Colonic mucosa (tissue), 4 donors: ENCODE measurements at regions not wholly inside any gene's neighbourhood (a gene's known extent, or its start where the extent isn't known, plus 50 kb on each side); places are given as distances from the start of the nearest gene placed in this dataset.
"Not testable (repeated sequence)": the region's sequence is repeated elsewhere in the genome, so short reads cannot be mapped to it uniquely, and the experiment has no call there.

Source experiments
- DNase-seq: peaks from one replicate; pipeline ENCODE4 v3.0.0-alpha.2; 2020
- H3K27ac ChIP-seq: fragments of 200-600 bp; one replicate; pipeline ENCODE4 v1.8.0; 2021
- H3K27me3 ChIP-seq: fragments of 200-600 bp; one replicate; pipeline ENCODE4 v1.8.0; 2021
- H3K36me3 ChIP-seq: fragments of 200-600 bp; one replicate; pipeline ENCODE4 v1.8.0; 2021
- H3K4me1 ChIP-seq: fragments of 200-600 bp; one replicate; pipeline ENCODE4 v1.8.0; 2021; ENCODE audit warnings: mild to moderate bottlenecking
- H3K4me3 ChIP-seq: fragments of 200-600 bp; one replicate; pipeline ENCODE4 v1.8.0; 2021
- H3K9ac ChIP-seq, 2 donors: one replicate each; pipeline ENCODE4 v1.7.0; 2013; ENCODE audit warnings: control low read depth in 2 of 2, low read depth in 2 of 2, low read length in 2 of 2
- H3K9me3 ChIP-seq: fragments of 200-600 bp; one replicate; pipeline ENCODE4 v1.8.0; 2021
- intact Hi-C: fragments of 100-400 bp; cut with DNase I; formaldehyde crosslinking; loops from one replicate; pipeline ENCODE4 v1.14.1; 2022
- TF ChIP-seq, protein P1 (sequence below): fragments of 200-600 bp; IDR thresholded peaks from one replicate; pipeline ENCODE4 v1.8.0; 2022; ENCODE audit warnings: antibody characterized with exemption, mild to moderate bottlenecking
- donor health status: healthy.
- donor health status: DM: no; HTN: no; CAD: no.
- donor health status: DM: no; HTN: no; CAD: no.

DNA sequence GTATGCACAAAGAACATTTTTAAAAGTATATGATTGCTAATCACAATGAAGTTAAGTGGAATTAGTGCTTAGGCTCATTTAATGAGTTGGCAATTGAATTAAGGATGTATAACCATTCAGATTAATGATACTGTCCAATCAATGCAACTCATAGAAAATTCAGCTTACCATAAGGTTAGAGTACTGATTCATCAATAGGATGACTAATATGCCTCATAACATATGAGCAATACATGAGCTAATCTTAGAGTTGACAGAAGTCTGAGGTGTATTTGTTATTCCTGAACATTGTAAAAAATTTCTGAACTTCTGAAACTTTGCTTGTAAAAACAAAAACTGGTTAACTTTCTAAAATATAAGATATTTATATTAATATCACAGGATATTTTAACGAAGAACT is 118.3 kb upstream of the NETO1 start:
- Histone ChIP-seq H3K4me3 (no peak overlapping the region), H3K36me3 (no peaks in the 10 kb centered on the region), H3K4me1 (no peaks in the 10 kb centered on the region), H3K9ac (no peak overlapping the region), H3K9me3 (no peaks in the 10 kb centered on the region), H3K27me3 (no peaks in the 10 kb centered on the region), H3K27ac (no peak overlapping the region)
- intact Hi-C loops = no loop called here
- no peak for DNase-seq
- TF ChIP-seq, protein P1, sequence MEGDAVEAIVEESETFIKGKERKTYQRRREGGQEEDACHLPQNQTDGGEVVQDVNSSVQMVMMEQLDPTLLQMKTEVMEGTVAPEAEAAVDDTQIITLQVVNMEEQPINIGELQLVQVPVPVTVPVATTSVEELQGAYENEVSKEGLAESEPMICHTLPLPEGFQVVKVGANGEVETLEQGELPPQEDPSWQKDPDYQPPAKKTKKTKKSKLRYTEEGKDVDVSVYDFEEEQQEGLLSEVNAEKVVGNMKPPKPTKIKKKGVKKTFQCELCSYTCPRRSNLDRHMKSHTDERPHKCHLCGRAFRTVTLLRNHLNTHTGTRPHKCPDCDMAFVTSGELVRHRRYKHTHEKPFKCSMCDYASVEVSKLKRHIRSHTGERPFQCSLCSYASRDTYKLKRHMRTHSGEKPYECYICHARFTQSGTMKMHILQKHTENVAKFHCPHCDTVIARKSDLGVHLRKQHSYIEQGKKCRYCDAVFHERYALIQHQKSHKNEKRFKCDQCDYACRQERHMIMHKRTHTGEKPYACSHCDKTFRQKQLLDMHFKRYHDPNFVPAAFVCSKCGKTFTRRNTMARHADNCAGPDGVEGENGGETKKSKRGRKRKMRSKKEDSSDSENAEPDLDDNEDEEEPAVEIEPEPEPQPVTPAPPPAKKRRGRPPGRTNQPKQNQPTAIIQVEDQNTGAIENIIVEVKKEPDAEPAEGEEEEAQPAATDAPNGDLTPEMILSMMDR = no peak

DNA sequence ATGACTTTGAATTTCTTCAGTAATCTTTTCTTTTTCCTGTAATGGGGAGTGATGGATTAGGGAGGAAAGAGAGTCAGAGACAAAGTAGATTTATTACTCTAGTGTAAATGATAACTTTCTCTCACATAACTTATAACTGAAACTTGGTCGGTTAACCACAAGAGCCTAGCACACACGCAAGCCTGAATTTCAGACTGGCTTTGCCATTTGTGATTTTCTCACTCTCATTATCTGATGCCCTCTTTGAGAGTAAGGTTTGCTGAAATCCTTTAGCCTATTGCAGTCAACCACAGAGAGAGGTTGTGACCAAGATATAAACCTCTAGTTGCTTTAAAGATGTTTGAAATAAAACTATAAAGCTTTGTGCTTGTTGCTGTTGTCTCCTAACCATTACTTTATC is 117.9 kb upstream of the NETO1 start:
- no peak overlapping the region for H3K27ac ChIP-seq
- no peaks in the 10 kb centered on the region for H3K4me1 ChIP-seq
- no peak overlapping the region for H3K9ac ChIP-seq
- no peak for DNase-seq
- TF ChIP-seq, protein P1 = no peak
- no peaks in the 10 kb centered on the region for H3K27me3 ChIP-seq
- no peaks in the 10 kb centered on the region for H3K36me3 ChIP-seq
- intact Hi-C loops = no loop called here
- H3K4me3 ChIP-seq = no peak overlapping the region
- no peaks in the 10 kb centered on the region for H3K9me3 ChIP-seq

DNA sequence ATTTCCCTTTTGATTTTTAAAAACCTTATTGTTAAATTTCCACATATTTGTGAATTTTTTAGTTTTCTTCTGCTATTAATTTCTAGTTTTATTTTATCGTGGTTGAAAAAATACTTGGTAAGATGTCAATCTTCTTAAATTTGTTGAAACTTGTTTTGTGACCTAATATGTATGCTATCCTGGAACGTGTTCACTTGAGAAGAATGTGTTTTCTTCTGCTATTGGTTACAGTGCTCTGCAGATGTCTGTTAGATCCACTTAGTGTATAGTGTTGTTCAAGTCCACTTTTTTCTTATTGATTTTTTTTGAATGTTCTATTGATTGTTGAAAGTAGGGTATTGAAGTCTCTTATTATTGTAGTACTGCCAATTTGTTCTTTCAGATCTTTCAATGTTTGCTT is 116.5 kb upstream of the NETO1 start:
- no peak overlapping the region for H3K4me3 ChIP-seq
- no peaks in the 10 kb centered on the region for H3K4me1 ChIP-seq
- H3K9me3 ChIP-seq = no peaks in the 10 kb centered on the region
- H3K36me3 ChIP-seq = no peaks in the 10 kb centered on the region
- DNase-seq = no peak
- no peaks in the 10 kb centered on the region for H3K27me3 ChIP-seq
- H3K9ac ChIP-seq = no peak overlapping the region
- intact Hi-C loops = no loop called here
- H3K27ac ChIP-seq = no peak overlapping the region
- TF ChIP-seq, protein P1 = no peak

DNA sequence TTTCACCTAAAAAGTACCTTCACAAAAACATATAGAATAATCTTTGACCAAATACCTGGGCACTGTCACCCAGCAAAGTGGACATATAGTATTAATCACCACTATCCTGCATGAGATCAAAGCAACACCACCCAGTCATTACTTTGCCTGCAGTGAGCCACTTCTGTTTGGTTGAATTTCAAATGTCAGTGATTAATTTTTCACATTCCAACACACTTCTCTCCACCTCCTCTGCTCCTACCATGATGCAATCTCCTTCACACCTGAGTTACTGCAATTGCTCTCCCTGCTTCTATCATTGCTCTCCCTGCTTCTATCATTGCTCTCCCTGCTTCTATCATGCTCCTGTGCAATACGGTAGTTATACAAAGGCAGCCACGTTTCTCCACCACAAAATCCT is 106.1 kb upstream of the NETO1 start:
- no peaks in the 10 kb centered on the region for H3K4me1 ChIP-seq
- H3K4me3 ChIP-seq = no peak overlapping the region
- intact Hi-C loops = no loop called here
- no peaks in the 10 kb centered on the region for H3K9me3 ChIP-seq
- TF ChIP-seq, protein P1 = no peak
- H3K27ac ChIP-seq = no peak overlapping the region
- no peaks in the 10 kb centered on the region for H3K27me3 ChIP-seq
- no peak overlapping the region for H3K9ac ChIP-seq
- no peak for DNase-seq
- no peaks in the 10 kb centered on the region for H3K36me3 ChIP-seq

DNA sequence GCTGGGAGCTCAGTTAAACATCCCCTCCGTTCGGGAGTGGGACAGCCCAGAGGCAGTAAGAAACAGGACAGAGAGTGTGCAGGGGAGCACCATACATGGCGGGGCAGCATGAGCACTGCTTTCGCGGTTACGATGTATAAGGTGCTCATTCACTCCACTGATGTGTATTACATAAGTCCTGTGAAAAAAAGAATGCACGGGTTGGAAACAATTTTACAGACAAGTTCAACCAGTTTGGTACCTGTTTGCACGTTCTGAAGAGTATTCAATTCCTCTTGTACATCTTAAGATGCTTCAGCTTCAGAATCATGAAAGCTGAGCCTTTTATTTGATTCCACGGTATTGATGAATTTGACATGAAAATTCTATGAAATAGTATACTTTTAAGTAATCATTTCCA is 97.8 kb upstream of the NETO1 start:
- TF ChIP-seq, protein P1 = no peak
- Histone ChIP-seq H3K9me3 (no peaks in the 10 kb centered on the region), H3K36me3 (no peaks in the 10 kb centered on the region), H3K4me3 (no peak overlapping the region), H3K4me1 (no peaks in the 10 kb centered on the region), H3K27ac (no peak overlapping the region), H3K27me3 (no peaks in the 10 kb centered on the region), H3K9ac (no peak overlapping the region)
- no peak for DNase-seq
- intact Hi-C loops = no loop called here

DNA sequence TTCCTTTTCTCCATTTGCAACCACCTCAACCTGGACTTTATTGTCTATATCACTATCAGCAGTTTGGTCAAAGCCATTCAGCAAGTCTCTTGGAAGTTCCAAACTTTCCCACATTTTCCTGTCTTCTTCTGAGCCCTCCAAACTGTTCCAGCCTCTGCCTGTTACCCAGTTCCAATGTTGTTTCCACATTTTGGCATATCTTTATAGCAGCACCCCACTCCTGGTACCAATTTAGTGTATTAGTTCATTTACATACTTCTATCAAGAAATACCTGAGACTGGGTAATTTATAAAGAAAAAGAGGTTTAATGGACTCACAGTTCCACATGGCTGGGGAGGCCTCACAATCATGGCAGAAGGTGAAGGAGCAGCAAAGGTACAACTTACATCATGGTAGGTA is 90.4 kb upstream of the NETO1 start:
- H3K4me1 ChIP-seq, intact Hi-C loops, H3K36me3 ChIP-seq, H3K4me3 ChIP-seq, H3K9me3 ChIP-seq, H3K27me3 ChIP-seq, H3K9ac ChIP-seq, DNase-seq, H3K27ac ChIP-seq: not testable (repeated sequence)
